K562 (cell line): ENCODE measurements at regions not wholly inside any gene's neighbourhood (a gene's known extent, or its start where the extent isn't known, plus 50 kb on each side); places are given as distances from the start of the nearest gene placed in this dataset.
A peak's percentile ranks its signal among the peaks of the same experiment; 100 is the strongest.

Experiments
- ARID2 ChIP-seq: fragments of 450-650 bp; IDR thresholded peaks from 2 replicates; pipeline ENCODE4 v1.6.1; 2017; ENCODE audit warnings: antibody characterized with exemption, mild to moderate bottlenecking
- CREM ChIP-seq: IDR thresholded peaks from 2 replicates; pipeline ENCODE4 v1.6.1; 2014; ENCODE audit warnings: antibody characterized with exemption, low read depth
- CTBP1 ChIP-seq: fragments of 450-650 bp; IDR thresholded peaks from 2 replicates; pipeline ENCODE4 v1.6.1; 2016; ENCODE audit warnings: borderline replicate concordance
- MGA ChIP-seq: fragments of 450-650 bp; IDR thresholded peaks from 2 replicates; pipeline ENCODE4 v1.6.1; 2016; ENCODE audit warnings: mild to moderate bottlenecking, moderate library complexity
- RAD21 ChIP-seq, 2 experiments: fragments of 250-450 bp in 1 of 2; fragments of 450-650 bp in 1 of 2; sonication (Bioruptor Pico) in 1 of 2; formaldehyde crosslinking in 1 of 2; IDR thresholded peaks in 1 of 2; conservative IDR thresholded peaks in 1 of 2; 2 replicates each; pipeline versions ENCODE4 v1.4.0 to v1.8.0; 2020 to 2022; ENCODE audit warnings: mild to moderate bottlenecking in 2 of 2, moderate library complexity in 1 of 2
- ZNF263 ChIP-seq: sonication (generic); formaldehyde crosslinking; IDR thresholded peaks from 2 replicates; pipeline ENCODE4 v1.8.0; 2022; ENCODE audit warnings: mild to moderate bottlenecking, missing genetic modification reagents, borderline replicate concordance
- TF ChIP-seq, protein P1 (sequence below): fragments of 450-650 bp; formaldehyde crosslinking; IDR thresholded peaks from 2 replicates; pipeline ENCODE4 v1.4.0; 2020; ENCODE audit warnings: mild to moderate bottlenecking, moderate library complexity
- TF ChIP-seq, protein P2 (sequence below): fragments of 250-450 bp; sonication (Bioruptor Pico); IDR thresholded peaks from 2 replicates; pipeline ENCODE4 v1.8.0; 2021; ENCODE audit warnings: borderline replicate concordance, mild to moderate bottlenecking, moderate library complexity; ENCODE audit not compliant: poor library complexity, severe bottlenecking

- TF ChIP-seq MGA (no peak), ZNF263 (CRISPR knock-in tag) (peak; percentile 90), CREM (0 out of 2 replicates have a peak, but pooled peaks have one; percentile 37), CTBP1 (peak; percentile 48; the same call in 1 of the 2 replicates), ARID2 (0 out of 2 replicates have a peak, but pooled peaks have one; percentile 32), RAD21 (CRISPR knock-in tag; conservative IDR thresholded peaks at IDR 0.05 in 1 of 2, IDR thresholded peaks at IDR 0.05 in 1 of 2) (peak; percentile 81 to 84)
- TF ChIP-seq, protein P1, sequence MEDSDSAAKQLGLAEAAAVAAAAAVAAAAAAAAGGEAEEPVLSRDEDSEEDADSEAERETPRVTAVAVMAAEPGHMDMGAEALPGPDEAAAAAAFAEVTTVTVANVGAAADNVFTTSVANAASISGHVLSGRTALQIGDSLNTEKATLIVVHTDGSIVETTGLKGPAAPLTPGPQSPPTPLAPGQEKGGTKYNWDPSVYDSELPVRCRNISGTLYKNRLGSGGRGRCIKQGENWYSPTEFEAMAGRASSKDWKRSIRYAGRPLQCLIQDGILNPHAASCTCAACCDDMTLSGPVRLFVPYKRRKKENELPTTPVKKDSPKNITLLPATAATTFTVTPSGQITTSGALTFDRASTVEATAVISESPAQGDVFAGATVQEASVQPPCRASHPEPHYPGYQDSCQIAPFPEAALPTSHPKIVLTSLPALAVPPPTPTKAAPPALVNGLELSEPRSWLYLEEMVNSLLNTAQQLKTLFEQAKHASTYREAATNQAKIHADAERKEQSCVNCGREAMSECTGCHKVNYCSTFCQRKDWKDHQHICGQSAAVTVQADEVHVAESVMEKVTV (CRISPR knock-in tag), result peak; percentile 57
- TF ChIP-seq, protein P2, sequence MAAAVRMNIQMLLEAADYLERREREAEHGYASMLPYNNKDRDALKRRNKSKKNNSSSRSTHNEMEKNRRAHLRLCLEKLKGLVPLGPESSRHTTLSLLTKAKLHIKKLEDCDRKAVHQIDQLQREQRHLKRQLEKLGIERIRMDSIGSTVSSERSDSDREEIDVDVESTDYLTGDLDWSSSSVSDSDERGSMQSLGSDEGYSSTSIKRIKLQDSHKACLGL (CRISPR knock-in tag), result no peak
These were observed 64.7 kb upstream of the UXT start (continued) for GRCh38 chrX:47723689-47724088.
